ENCODE measurements at regions not wholly inside any gene's neighbourhood (a gene's known extent, or its start where the extent isn't known, plus 50 kb on each side); places are given as distances from the start of the nearest gene placed in this dataset.

- intact Hi-C loops (cut with micrococcal nuclease), result no loop called here
- POLR2A ChIA-PET, result interaction anchor here (1.8 kb wide), 1 partner anchor 12 kb away, joined by 6 read pairs; no protein-coding TSS in a partner anchor
These were observed 137.3 kb downstream of the DDX1 start for GRCh38 chr2:15729001-15729400.

DNA sequence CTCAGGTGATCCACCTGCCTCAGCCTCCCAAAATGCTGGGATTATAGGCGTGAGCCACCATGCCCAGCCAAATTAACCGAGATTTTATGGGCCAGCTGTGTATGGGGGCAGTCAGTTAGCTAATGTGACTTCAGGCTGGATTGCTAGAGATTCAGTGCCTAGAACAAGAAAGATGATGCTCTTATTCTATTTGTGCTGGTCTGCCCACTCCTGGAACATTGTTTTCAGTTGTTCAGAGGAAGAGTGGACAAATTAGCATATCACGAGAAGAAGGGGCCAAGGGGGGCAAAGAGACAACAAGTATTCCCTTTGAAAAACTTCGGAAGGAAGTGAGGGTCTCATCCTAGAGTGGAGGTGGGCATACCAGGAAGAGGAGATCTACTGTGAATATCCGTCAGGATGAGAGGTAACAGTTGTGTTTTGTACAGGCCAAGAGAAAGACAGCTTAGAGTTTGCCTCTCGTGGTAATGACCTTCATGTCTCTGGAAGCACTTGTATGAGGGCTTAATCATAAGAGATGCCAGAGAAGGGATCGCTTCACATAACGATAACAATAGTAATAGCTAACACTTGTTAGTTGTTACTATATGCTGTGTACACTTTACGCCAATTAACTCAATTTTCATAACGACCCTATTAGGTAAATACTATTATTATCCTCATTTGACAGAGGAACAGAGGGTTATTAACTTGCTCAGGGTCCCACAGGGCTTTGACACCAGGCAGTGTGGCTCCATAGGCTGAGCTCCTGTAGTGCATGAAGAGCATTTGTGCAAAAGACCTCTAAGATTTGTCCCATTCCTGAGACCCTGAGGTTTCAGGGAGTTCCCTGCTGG is 138.3 kb downstream of the DDX1 start:
- CTCF ChIA-PET, result no interaction called here
- ATAC-seq, result no peak
- DNase-seq, result no peak
- Mint-ChIP-seq H3K4me3 (no peak overlapping the region), H3K9me3 (no peaks in the 10 kb centered on the region), H3K36me3 (ENCODE audit: low read depth) (no peaks in the 10 kb centered on the region), H3K27me3 (peaks cover 2% of the 10 kb centered on the region), H3K4me1 (ENCODE audit: low read depth) (no peaks in the 10 kb centered on the region), H3K27ac (no peak overlapping the region)
- intact Hi-C loops (cut with micrococcal nuclease), result no loop called here
- TF ChIP-seq CTCF (IDR thresholded peaks at IDR 0.05), result no peak
- POLR2A ChIA-PET, result interaction anchor here (1.8 kb wide), 1 partner anchor 13 kb away, joined by 6 read pairs; no protein-coding TSS in a partner anchor

More at GRCh38 chr2:15729001-15729400, 137.3 kb downstream of the DDX1 start:
- DNase-seq, result no peak
- Mint-ChIP-seq H3K36me3 (ENCODE audit: low read depth) (no peaks in the 10 kb centered on the region), H3K4me1 (ENCODE audit: low read depth) (no peaks in the 10 kb centered on the region), H3K9me3 (no peaks in the 10 kb centered on the region), H3K27ac (no peak overlapping the region), H3K4me3 (no peak overlapping the region), H3K27me3 (peaks cover 2% of the 10 kb centered on the region)
- TF ChIP-seq CTCF (IDR thresholded peaks at IDR 0.05), result no peak
- CTCF ChIA-PET, result no interaction called here
- ATAC-seq, result no peak

DNA sequence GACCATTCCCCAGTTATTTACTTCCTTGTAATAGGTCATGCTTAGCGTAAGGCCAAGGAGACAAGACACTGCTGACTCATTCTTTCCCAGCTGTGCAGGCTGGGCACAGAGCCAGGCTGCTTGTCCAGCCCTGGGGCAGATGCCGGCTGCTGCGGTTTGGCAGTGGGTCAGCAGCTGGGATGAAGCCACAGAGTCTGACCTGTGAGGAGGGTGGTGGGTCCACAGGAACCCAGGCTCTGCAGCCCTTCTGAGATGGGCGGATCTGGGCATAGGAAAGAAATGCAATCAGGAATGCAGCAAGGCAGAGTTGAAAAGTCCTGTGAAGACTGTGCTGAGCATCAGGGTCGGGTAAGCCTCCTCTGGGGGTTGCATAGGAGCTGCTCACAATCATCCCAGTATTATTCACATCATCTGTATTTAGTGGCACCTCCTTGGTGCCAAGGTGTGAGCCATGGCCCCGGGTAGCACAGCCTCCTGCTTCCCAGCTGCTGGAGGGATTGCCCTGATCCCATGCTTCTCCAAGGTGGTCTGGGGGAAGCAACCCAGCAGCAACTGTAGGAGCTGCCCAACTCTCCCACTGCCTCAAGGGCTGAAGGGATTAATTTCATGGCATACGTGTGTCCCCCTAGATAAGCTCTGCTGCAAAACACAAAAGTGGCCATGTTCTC is 139.0 kb downstream of the DDX1 start:
- H3K27me3 Mint-ChIP-seq, result peaks cover 2% of the 10 kb centered on the region
- H3K4me1 Mint-ChIP-seq (ENCODE audit: low read depth), result no peaks in the 10 kb centered on the region
- CTCF ChIA-PET, result no interaction called here
- H3K27ac Mint-ChIP-seq, result no peak overlapping the region
- no peak overlapping the region for H3K4me3 Mint-ChIP-seq
- H3K9me3 Mint-ChIP-seq, result no peaks in the 10 kb centered on the region
- DNase-seq (no peak), ATAC-seq (no peak)
- intact Hi-C loops (cut with micrococcal nuclease), result no loop called here
- no peak for TF ChIP-seq CTCF (IDR thresholded peaks at IDR 0.05)
- no peaks in the 10 kb centered on the region for H3K36me3 Mint-ChIP-seq (ENCODE audit: low read depth)
- POLR2A ChIA-PET, result no interaction called here

- no peak overlapping the region for H3K4me3 Mint-ChIP-seq
- peaks cover 2% of the 10 kb centered on the region for H3K27me3 Mint-ChIP-seq
- ATAC-seq (no peak), DNase-seq (no peak)
- TF ChIP-seq CTCF (IDR thresholded peaks at IDR 0.05), result no peak
- H3K9me3 Mint-ChIP-seq, result no peaks in the 10 kb centered on the region
- H3K36me3 Mint-ChIP-seq (ENCODE audit: low read depth), result no peaks in the 10 kb centered on the region
- intact Hi-C loops (cut with micrococcal nuclease), result no loop called here
- POLR2A ChIA-PET, result interaction anchor here (0.6 kb wide), 1 partner anchor 11 kb away, joined by 3 read pairs; no protein-coding TSS in a partner anchor
- no peak overlapping the region for H3K27ac Mint-ChIP-seq
- H3K4me1 Mint-ChIP-seq (ENCODE audit: low read depth), result no peaks in the 10 kb centered on the region
- CTCF ChIA-PET, result no interaction called here
These were observed 139.7 kb downstream of the DDX1 start for GRCh38 chr2:15731213-15731888.

Data from activated CD8-positive, alpha-beta T cell treated with anti-CD3 and anti-CD28 coated beads for 36 hours (primary cell).